ENCODE measurements at regions not wholly inside any gene's neighbourhood (a gene's known extent, or its start where the extent isn't known, plus 50 kb on each side); places are given as distances from the start of the nearest gene placed in this dataset.

DNA sequence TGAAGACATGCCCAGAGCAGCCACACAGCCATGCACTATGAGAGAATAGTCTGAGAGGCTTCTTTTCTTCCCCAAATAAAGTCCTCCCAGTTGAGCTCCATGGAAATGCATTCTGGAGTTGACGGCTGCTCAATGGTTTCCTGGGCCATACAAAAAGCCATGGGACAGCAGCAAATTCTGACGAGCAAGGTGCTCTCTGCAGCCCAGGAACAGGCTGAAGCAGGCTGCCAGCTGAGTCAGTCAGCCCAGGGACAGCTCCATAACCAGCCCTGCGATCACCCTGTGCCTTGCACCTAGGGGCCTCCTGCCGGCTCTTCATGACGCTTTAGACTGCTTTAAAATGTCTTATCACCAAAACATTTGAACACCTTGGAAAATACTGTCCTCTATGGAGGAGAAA lies 256.3 kb upstream of the CHRNA7 start:
- no peak overlapping the region for H3K4me3 ChIP-seq (ENCODE audit: extremely low read depth, insufficient read depth, low read length, poor library complexity, severe bottlenecking)
- H3K27ac ChIP-seq (ENCODE audit: low read depth, low read length, severe bottlenecking) = no peak overlapping the region
- H3K36me3 ChIP-seq (ENCODE audit: control insufficient read depth, insufficient read depth, low read length) = no peaks in the 10 kb centered on the region
- H3K4me1 ChIP-seq (ENCODE audit: control insufficient read depth, insufficient read depth, low read length, poor library complexity, severe bottlenecking) = no peaks in the 10 kb centered on the region
- no peaks in the 10 kb centered on the region for H3K9me3 ChIP-seq (ENCODE audit: control insufficient read depth, low read length)
- 52 to 53% methylated on average over 3 to 5 of the region's 5 CpGs for WGBS, 2 experiments (ENCODE audit: insufficient coverage in 2 of 2)

DNA sequence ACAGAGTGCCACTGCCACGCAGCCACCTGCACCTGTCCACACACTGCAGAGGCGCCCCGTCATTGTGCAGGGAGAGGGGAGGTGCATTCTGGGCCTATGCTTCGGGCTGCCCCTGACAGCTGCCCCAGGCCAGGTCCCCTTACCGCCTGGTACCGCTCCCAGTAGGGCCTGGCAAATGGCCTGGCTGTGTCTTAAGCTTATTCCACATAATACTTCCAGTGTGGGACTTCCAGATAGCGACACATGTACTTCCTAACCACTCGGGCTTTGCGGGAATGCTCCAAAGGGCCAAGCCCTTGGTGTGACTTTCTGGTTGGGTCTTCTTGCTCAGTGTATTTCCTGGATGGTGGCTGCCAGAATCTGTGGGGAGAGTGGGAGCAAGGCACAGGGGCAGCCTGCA lies 254.3 kb upstream of the CHRNA7 start:
- Histone ChIP-seq H3K4me1 (ENCODE audit: control insufficient read depth, insufficient read depth, low read length, poor library complexity, severe bottlenecking) (no peaks in the 10 kb centered on the region), H3K27ac (ENCODE audit: low read depth, low read length, severe bottlenecking) (no peak overlapping the region), H3K36me3 (ENCODE audit: control insufficient read depth, insufficient read depth, low read length) (no peaks in the 10 kb centered on the region), H3K4me3 (ENCODE audit: extremely low read depth, insufficient read depth, low read length, poor library complexity, severe bottlenecking) (no peak overlapping the region), H3K9me3 (ENCODE audit: control insufficient read depth, low read length) (no peaks in the 10 kb centered on the region)
- 92 to 96% methylated on average over 7 of the region's 9 CpGs for WGBS, 2 experiments (ENCODE audit: insufficient coverage in 2 of 2)

DNA sequence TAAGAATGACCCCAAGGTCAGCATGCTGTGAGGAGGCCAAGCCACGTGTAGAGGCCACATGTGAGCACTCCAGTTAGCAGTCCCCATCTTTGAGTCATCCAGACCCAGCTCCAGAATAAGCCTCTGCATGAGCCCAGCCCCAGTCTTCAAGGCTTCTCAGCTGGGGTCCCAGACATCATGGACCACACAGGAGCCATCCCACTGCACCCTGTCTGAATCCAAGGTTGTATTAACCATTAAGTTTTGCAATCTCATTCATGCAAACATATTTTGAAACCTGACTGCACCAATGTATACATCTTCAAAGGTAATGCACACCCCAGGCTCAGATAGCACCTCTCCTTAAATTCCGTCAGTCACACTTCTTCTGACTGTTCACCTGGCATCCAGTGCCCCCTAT lies 249.1 kb upstream of the CHRNA7 start:
- WGBS, 2 experiments (ENCODE audit: insufficient coverage in 2 of 2) = 75 to 100% methylated on average over 2 of the region's 2 CpGs
- no peaks in the 10 kb centered on the region for H3K9me3 ChIP-seq (ENCODE audit: control insufficient read depth, low read length)

DNA sequence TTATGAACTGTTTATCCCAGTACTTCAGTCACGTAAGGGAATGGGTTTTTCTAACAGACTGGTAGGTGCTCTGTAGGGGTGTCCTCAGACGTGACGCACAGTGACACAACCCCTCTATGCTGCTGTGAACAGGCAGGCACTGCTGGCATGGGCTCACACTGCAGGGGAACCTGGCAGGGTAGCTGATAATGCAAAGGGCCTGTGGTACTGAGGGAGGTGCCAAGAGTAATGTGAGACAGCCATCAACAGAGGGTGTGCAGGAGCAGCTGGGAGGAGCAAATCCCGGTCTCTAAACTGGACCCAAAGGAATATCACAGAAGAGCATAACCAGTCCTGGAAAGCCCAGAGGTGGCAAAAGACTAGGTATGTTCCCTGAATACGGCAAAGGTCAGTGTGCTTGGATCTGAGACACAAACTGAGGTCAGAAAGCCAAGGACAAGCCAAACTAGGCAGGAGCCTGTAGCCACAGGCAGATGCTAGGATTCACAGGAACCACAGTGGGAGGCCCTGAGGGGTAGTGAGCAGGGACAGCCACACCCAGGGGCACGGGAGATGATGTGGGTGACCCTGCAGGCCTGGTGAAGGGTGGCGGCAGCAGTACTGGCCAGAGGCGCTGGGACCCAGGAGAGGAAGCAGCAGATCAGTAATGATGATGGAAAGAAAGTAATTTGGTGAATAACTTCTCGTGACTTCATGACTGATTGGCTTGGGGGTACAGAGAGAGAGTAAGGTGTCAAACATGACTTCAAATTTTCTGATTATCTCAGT lies 248.1 kb upstream of the CHRNA7 start:
- no peaks in the 10 kb centered on the region for H3K36me3 ChIP-seq (ENCODE audit: control insufficient read depth, insufficient read depth, low read length)
- H3K9me3 ChIP-seq (ENCODE audit: control insufficient read depth, low read length) = no peaks in the 10 kb centered on the region
- H3K4me3 ChIP-seq (ENCODE audit: extremely low read depth, insufficient read depth, low read length, poor library complexity, severe bottlenecking) = no peak overlapping the region
- no peak overlapping the region for H3K27ac ChIP-seq (ENCODE audit: low read depth, low read length, severe bottlenecking)
- H3K4me1 ChIP-seq (ENCODE audit: control insufficient read depth, insufficient read depth, low read length, poor library complexity, severe bottlenecking) = no peaks in the 10 kb centered on the region
- 79 to 85% methylated on average over 8 to 9 of the region's 9 CpGs for WGBS, 2 experiments (ENCODE audit: insufficient coverage in 2 of 2)

More for the DNA sequence above, 249.1 kb upstream of the CHRNA7 start:
- Histone ChIP-seq H3K36me3 (ENCODE audit: control insufficient read depth, insufficient read depth, low read length) (no peaks in the 10 kb centered on the region), H3K27ac (ENCODE audit: low read depth, low read length, severe bottlenecking) (no peak overlapping the region), H3K4me1 (ENCODE audit: control insufficient read depth, insufficient read depth, low read length, poor library complexity, severe bottlenecking) (no peaks in the 10 kb centered on the region), H3K4me3 (ENCODE audit: extremely low read depth, insufficient read depth, low read length, poor library complexity, severe bottlenecking) (no peak overlapping the region)

DNA sequence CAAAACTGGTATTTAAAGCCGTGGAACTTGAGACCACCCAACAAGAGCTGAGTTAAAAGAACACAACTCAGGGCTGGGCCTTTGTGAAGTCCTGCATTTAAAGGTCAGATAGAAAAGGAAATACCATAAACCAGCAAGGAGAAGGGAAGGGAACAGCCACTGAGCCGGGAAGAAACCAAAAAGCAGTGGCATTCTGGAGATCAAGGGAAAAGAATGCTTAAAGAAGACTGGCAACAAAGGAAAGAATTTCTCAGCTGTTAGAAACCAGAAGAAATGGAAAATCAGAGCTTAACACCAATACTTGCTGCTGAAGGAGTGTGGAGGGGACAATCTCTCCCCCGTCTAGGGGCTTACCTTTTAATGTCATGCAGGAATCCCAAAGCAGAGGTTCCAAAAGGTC lies 247.4 kb upstream of the CHRNA7 start:
- Histone ChIP-seq H3K4me3 (ENCODE audit: extremely low read depth, insufficient read depth, low read length, poor library complexity, severe bottlenecking) (no peak overlapping the region), H3K27ac (ENCODE audit: low read depth, low read length, severe bottlenecking) (no peak overlapping the region), H3K4me1 (ENCODE audit: control insufficient read depth, insufficient read depth, low read length, poor library complexity, severe bottlenecking) (no peaks in the 10 kb centered on the region), H3K9me3 (ENCODE audit: control insufficient read depth, low read length) (no peaks in the 10 kb centered on the region), H3K36me3 (ENCODE audit: control insufficient read depth, insufficient read depth, low read length) (no peaks in the 10 kb centered on the region)
- 44 to 56% methylated on average over 1 to 2 of the region's 3 CpGs for WGBS, 2 experiments (ENCODE audit: insufficient coverage in 2 of 2)

DNA sequence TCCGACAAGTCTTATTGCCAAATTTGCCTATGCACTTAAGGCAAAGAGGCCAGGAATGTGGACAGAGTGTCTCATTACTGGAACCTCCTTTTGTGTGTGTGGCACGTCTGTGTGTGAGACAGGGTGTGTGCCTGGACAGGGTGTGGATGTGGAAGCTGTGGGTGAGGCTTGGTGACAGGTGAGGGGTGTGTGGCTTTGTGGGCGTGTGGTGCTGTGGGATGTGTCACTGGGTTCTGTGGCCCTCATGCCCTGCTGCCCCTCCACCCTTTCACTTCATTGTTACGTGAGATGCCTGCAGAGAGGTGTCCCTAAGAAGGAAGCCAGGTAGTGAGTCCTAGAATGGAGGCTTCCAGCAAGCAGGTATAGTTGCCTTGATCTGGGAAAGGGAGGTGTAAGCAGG lies 244.0 kb upstream of the CHRNA7 start:
- Histone ChIP-seq H3K4me3 (ENCODE audit: extremely low read depth, insufficient read depth, low read length, poor library complexity, severe bottlenecking) (no peak overlapping the region), H3K27ac (ENCODE audit: low read depth, low read length, severe bottlenecking) (no peak overlapping the region), H3K4me1 (ENCODE audit: control insufficient read depth, insufficient read depth, low read length, poor library complexity, severe bottlenecking) (no peaks in the 10 kb centered on the region), H3K9me3 (ENCODE audit: control insufficient read depth, low read length) (no peaks in the 10 kb centered on the region), H3K36me3 (ENCODE audit: control insufficient read depth, insufficient read depth, low read length) (no peaks in the 10 kb centered on the region)
- WGBS, 2 experiments (ENCODE audit: insufficient coverage in 2 of 2) = 84 to 100% methylated on average over 1 to 2 of the region's 4 CpGs

DNA sequence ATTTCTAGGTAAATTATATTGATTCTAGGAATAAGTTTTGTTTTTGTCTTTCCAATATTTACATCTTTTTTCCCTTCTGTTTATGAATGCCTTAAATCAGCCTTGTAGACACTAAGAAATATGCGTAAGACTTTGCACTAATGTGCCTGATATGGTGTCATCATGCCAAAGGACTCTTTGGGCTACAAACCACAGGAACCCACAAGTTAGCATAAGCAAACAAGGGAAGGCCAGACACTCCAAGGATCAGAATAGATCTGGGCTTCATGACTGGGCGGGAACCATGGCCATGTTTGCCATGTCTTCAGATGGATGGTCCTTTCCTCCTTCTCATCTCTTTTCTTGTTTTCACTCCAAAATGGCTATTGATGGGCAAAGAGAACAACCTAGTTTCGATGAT lies 242.2 kb upstream of the CHRNA7 start:
- Histone ChIP-seq H3K4me1 (ENCODE audit: control insufficient read depth, insufficient read depth, low read length, poor library complexity, severe bottlenecking) (no peaks in the 10 kb centered on the region), H3K27ac (ENCODE audit: low read depth, low read length, severe bottlenecking) (no peak overlapping the region), H3K36me3 (ENCODE audit: control insufficient read depth, insufficient read depth, low read length) (no peaks in the 10 kb centered on the region), H3K9me3 (ENCODE audit: control insufficient read depth, low read length) (no peaks in the 10 kb centered on the region), H3K4me3 (ENCODE audit: extremely low read depth, insufficient read depth, low read length, poor library complexity, severe bottlenecking) (no peak overlapping the region)
- 58 to 60% methylated on average over 2 of the region's 3 CpGs for WGBS, 2 experiments (ENCODE audit: insufficient coverage in 2 of 2)

DNA sequence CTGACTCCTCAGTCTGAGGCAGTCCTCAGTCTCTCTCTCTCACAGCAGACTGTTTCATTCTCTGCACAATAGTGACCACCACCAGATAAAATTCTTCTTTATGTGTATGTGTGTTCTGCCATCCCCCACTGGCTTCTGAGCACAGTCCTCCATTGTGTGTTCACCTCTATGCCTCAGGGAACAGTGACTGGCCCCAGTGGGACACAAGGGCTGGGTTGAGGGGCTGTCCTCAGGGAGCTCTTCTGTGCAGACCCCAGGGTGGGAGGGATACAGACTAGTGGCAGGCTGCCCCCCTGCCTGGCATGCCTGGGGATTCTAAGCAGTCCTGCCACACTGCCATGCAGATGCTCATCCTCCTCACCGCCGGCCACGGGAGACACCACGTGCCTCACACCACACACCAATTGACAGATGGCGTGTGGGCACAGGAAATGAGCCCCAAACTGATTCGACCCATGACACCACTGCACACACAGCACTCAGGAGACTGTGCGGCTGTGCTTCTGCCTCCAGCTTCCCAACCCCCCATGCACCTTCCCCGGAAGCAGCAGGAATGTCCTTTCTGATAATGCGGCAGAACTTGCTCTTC lies 237.6 kb upstream of the CHRNA7 start:
- Histone ChIP-seq H3K4me3 (ENCODE audit: extremely low read depth, insufficient read depth, low read length, poor library complexity, severe bottlenecking) (no peak overlapping the region), H3K27ac (ENCODE audit: low read depth, low read length, severe bottlenecking) (no peak overlapping the region), H3K9me3 (ENCODE audit: control insufficient read depth, low read length) (no peaks in the 10 kb centered on the region), H3K4me1 (ENCODE audit: control insufficient read depth, insufficient read depth, low read length, poor library complexity, severe bottlenecking) (no peaks in the 10 kb centered on the region), H3K36me3 (ENCODE audit: control insufficient read depth, insufficient read depth, low read length) (no peaks in the 10 kb centered on the region)
- 89 to 94% methylated on average over 4 to 8 of the region's 9 CpGs for WGBS, 2 experiments (ENCODE audit: insufficient coverage in 2 of 2)

DNA sequence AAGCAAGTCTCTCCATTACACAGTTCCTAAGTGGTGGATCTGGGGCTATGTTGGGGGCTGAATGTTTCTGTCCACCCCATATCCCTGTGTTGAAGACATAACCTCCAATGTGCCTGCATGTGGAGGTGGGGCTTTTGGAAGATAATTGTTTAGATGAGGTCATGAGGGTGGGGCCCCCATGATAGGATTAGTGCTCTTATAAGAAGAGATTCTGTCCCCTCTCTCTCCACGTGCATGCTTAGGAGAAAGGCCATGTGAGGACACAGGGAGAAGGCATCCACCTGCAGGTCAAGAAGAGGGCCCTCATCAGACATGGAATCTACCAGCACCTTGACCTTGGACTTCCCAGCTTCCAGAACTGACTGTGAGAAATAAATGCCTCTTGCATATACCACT lies 231.0 kb upstream of the CHRNA7 start:
- Histone ChIP-seq H3K27ac (ENCODE audit: low read depth, low read length, severe bottlenecking) (no peak overlapping the region), H3K36me3 (ENCODE audit: control insufficient read depth, insufficient read depth, low read length) (no peaks in the 10 kb centered on the region), H3K9me3 (ENCODE audit: control insufficient read depth, low read length) (no peaks in the 10 kb centered on the region), H3K4me3 (ENCODE audit: extremely low read depth, insufficient read depth, low read length, poor library complexity, severe bottlenecking) (no peak overlapping the region), H3K4me1 (ENCODE audit: control insufficient read depth, insufficient read depth, low read length, poor library complexity, severe bottlenecking) (peaks cover 2% of the 10 kb centered on the region)
- WGBS, 2 experiments (ENCODE audit: insufficient coverage in 2 of 2) = 100% methylated on average over 1 of the region's 1 CpG; no CpG with 5 or more reads in 1 of the 2 experiments

DNA sequence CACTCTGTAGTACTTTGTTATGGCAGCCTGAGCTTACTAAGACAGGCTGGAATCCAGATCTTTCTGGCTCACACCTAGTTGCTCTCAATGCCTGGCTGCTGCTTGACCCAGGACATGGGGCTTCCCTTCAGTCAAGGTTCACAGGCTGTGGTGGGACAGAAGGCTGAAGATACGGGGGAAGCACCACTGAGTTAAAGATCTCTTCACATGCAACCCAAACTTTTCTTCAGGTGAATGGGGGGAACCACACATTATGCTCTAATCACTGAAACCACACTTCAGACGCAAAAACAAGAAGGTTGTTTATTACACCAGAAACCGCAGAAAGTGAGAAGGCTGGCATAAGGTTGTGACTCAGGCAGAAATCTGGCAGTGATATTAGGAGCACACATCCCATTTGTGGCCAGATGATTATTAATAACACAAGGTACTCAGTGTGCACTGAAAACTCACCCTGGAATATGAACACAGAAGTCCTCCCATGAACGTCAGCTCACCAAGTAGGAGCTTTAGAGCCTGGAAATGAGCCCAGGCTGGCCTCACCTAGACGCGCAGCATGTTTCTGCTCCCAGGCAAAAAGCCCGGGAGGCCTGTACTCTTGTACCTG lies 230.5 kb upstream of the CHRNA7 start:
- Histone ChIP-seq H3K9me3 (ENCODE audit: control insufficient read depth, low read length) (no peaks in the 10 kb centered on the region), H3K4me3 (ENCODE audit: extremely low read depth, insufficient read depth, low read length, poor library complexity, severe bottlenecking) (no peak overlapping the region), H3K27ac (ENCODE audit: low read depth, low read length, severe bottlenecking) (no peak overlapping the region), H3K36me3 (ENCODE audit: control insufficient read depth, insufficient read depth, low read length) (no peaks in the 10 kb centered on the region), H3K4me1 (ENCODE audit: control insufficient read depth, insufficient read depth, low read length, poor library complexity, severe bottlenecking) (peaks cover 2% of the 10 kb centered on the region)
- WGBS, 2 experiments (ENCODE audit: insufficient coverage in 2 of 2) = 91 to 98% methylated on average over 6 of the region's 7 CpGs

DNA sequence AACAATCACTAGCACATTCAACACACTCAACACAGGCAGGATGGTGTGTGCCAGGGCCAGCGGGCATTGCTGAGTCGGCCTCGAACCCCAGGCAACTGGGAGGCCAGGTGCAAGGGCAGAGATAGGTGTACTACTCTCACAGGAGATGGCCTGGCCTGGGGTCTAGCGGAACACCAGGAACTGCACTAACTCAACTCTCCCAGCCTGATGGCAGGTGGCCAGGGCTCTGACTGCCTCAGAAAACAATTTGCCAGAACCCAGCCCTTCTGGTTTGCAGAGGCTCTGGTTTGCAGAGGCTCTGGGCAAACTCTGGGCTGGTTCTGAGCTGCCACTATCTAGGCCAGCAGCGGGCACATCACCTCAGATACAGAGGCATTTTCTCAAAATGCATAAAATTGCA lies 229.2 kb upstream of the CHRNA7 start:
- 93 to 97% methylated on average over 3 of the region's 5 CpGs for WGBS, 2 experiments (ENCODE audit: insufficient coverage in 2 of 2)
- Histone ChIP-seq H3K4me1 (ENCODE audit: control insufficient read depth, insufficient read depth, low read length, poor library complexity, severe bottlenecking) (peaks cover 2% of the 10 kb centered on the region), H3K27ac (ENCODE audit: low read depth, low read length, severe bottlenecking) (no peak overlapping the region), H3K9me3 (ENCODE audit: control insufficient read depth, low read length) (no peaks in the 10 kb centered on the region), H3K36me3 (ENCODE audit: control insufficient read depth, insufficient read depth, low read length) (no peaks in the 10 kb centered on the region), H3K4me3 (ENCODE audit: extremely low read depth, insufficient read depth, low read length, poor library complexity, severe bottlenecking) (no peak overlapping the region)

All from mesodermal cell (in vitro differentiated cells).